DND-41 (cell line): ENCODE measurements at regions not wholly inside any gene's neighbourhood (a gene's known extent, or its start where the extent isn't known, plus 50 kb on each side); places are given as distances from the start of the nearest gene placed in this dataset.

Experiments
- EZH2 ChIP-seq: IDR thresholded peaks from 3 replicates; pipeline ENCODE4 v1.6.1; 2012; ENCODE audit warnings: borderline replicate concordance, low read depth, mild to moderate bottlenecking, moderate library complexity, low read length, inconsistent platforms; ENCODE audit not compliant: severe bottlenecking
- TF ChIP-seq, protein P1 (sequence below): IDR thresholded peaks from 2 replicates; pipeline ENCODE4 v1.5.1; 2012; ENCODE audit warnings: borderline replicate concordance, low read length, moderate library complexity, mild to moderate bottlenecking; ENCODE audit not compliant: poor library complexity, severe bottlenecking; ENCODE audit errors: extremely low read depth

DNA sequence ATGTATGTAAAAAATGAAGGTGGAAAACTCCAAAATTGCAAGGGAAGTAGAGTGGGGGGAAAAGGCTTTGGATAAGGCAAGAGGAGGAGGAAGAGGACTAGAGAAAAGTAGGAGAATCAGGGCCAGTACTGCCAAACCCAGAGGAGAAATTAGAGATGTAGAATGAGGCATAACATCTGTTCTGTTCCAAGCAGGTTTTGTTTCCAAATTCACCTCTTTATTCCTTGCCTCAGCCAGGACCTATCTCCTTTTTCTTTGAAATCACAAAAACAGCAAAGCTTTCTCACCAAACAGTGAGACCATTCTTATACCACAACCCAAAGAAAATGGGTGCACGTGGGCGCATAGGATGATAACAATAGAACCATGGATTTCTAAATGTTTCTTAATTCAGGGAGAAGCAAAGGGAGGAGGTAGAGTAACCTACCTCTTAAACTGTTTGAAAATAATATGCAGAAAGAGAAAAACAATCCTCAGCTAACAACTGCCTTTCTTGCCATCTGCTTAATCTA lies 383.3 kb upstream of the PKN2 start:
- TF ChIP-seq, protein P1, sequence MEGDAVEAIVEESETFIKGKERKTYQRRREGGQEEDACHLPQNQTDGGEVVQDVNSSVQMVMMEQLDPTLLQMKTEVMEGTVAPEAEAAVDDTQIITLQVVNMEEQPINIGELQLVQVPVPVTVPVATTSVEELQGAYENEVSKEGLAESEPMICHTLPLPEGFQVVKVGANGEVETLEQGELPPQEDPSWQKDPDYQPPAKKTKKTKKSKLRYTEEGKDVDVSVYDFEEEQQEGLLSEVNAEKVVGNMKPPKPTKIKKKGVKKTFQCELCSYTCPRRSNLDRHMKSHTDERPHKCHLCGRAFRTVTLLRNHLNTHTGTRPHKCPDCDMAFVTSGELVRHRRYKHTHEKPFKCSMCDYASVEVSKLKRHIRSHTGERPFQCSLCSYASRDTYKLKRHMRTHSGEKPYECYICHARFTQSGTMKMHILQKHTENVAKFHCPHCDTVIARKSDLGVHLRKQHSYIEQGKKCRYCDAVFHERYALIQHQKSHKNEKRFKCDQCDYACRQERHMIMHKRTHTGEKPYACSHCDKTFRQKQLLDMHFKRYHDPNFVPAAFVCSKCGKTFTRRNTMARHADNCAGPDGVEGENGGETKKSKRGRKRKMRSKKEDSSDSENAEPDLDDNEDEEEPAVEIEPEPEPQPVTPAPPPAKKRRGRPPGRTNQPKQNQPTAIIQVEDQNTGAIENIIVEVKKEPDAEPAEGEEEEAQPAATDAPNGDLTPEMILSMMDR: no peak
- no peak for TF ChIP-seq EZH2
